Psoas muscle (tissue), 7 donors: ENCODE measurements at regions not wholly inside any gene's neighbourhood (a gene's known extent, or its start where the extent isn't known, plus 50 kb on each side); places are given as distances from the start of the nearest gene placed in this dataset.
A peak's percentile ranks its signal among the peaks of the same experiment; 100 is the strongest.

ENCODE experiments used
- ATAC-seq, 4 donors: fragments of 200-7000 bp; cut with Tn5 transposase; one replicate each; pipeline ENCODE4 v1.9.1; 2020; ENCODE audit warnings: moderate library complexity in 3 of 4, mild to moderate bottlenecking in 2 of 4
- DNase-seq, 2 donors: peaks; one replicate each; pipeline ENCODE4 v3.0.0-alpha.2; 2020
- H3K27ac ChIP-seq: fragments of 200-600 bp; one replicate; pipeline ENCODE4 v1.8.0; 2022
- H3K27me3 ChIP-seq, 3 donors: fragments of 200-600 bp in 1 of 3; one replicate each; pipeline versions ENCODE4 v1.6.1 to v1.8.0; 2013 to 2022; ENCODE audit warnings: low read length in 2 of 3, mild to moderate bottlenecking in 2 of 3, moderate library complexity in 1 of 3; ENCODE audit not compliant: insufficient read depth in 3 of 3
- H3K36me3 ChIP-seq, 2 donors: fragments of 200-600 bp in 1 of 2; one replicate each; pipeline versions ENCODE4 v1.6.1 to v1.8.0; 2013 to 2022; ENCODE audit warnings: low read depth in 1 of 2, mild to moderate bottlenecking in 1 of 2, moderate library complexity in 1 of 2; ENCODE audit not compliant: insufficient read depth in 1 of 2
- H3K4me1 ChIP-seq: fragments of 200-600 bp; one replicate; pipeline ENCODE4 v1.8.0; 2022
- H3K4me3 ChIP-seq: fragments of 200-600 bp; one replicate; pipeline ENCODE4 v1.8.0; 2022; ENCODE audit warnings: mild to moderate bottlenecking
- H3K9me3 ChIP-seq: fragments of 200-600 bp; one replicate; pipeline ENCODE4 v1.8.0; 2022
- CTCF ChIP-seq: fragments of 200-600 bp; IDR thresholded peaks from one replicate; pipeline ENCODE4 v1.8.0; 2022; ENCODE audit warnings: antibody characterized with exemption
- WGBS, 3 donors: extraction: QIAGEN DNeasy Blood & Tissue Kit; methylation state at CpG; one replicate each; pipeline versions ENCODE4 v1.1.6 to v1.1.7; 2013; 5-methylcytosine and 5-hydroxymethylcytosine counted together
- intact Hi-C, 2 donors: fragments of 100-400 bp; cut with DNase I; formaldehyde crosslinking; loops; one replicate each; pipeline versions ENCODE4 v1.11.0 to v1.14.2; 2022
- donor health status: healthy with polysubstance abuse.
- donor health status: DM: no; HTN: no; CAD: no; lungs with moderate emphysema.
- donor health status: Bipolar disorder and iron deficiency.
- donor health status: healthy.
- donor health status: DM: yes; HTN: yes; CAD: no.
- donor health status: DM: no; HTN: no; CAD: no.
- donor health status: DM: yes; HTN: yes; CAD: no.

- DNase-seq (no peak), ATAC-seq (no peak)
- Histone ChIP-seq H3K27ac (no peak overlapping the region), H3K36me3 (no peaks in the 10 kb centered on the region), H3K4me3 (no peak overlapping the region), H3K27me3 (no peaks in the 10 kb centered on the region), H3K9me3 (no peaks in the 10 kb centered on the region), H3K4me1 (no peaks in the 10 kb centered on the region)
- intact Hi-C loops, result loop anchor here in 1 of 2 donors (5.0 kb wide), 1 partner anchor 34 kb away; no protein-coding TSS in a partner anchor
- TF ChIP-seq CTCF, result no peak
- WGBS, 3 donors, result 58 to 89% (median 84%) methylated on average over 5 of the region's 5 CpGs
These were observed 62.0 kb upstream of the PODXL start for GRCh38 chr7:131618391-131618790.

GRCh38 chr7:131616487-131617200, 60.2 kb upstream of the PODXL start:
- no peak for DNase-seq
- TF ChIP-seq CTCF, result no peak
- no peak overlapping the region for H3K4me3 ChIP-seq
- H3K4me1 ChIP-seq, result no peaks in the 10 kb centered on the region
- H3K36me3 ChIP-seq, result no peaks in the 10 kb centered on the region
- intact Hi-C loops, result loop anchor here in 1 of 2 donors (5.0 kb wide), 1 partner anchor 36 kb away; no protein-coding TSS in a partner anchor
- H3K27ac ChIP-seq, result no peak overlapping the region
- 77 to 87% (median 86%) methylated on average over 8 of the region's 8 CpGs for WGBS, 3 donors
- no peaks in the 10 kb centered on the region for H3K9me3 ChIP-seq
- no peaks in the 10 kb centered on the region for H3K27me3 ChIP-seq
- no peak for ATAC-seq

GRCh38 chr7:131613909-131614308, 57.5 kb upstream of the PODXL start:
- no peaks in the 10 kb centered on the region for H3K36me3 ChIP-seq
- WGBS, 3 donors, result 72 to 88% (median 77%) methylated on average over 7 of the region's 7 CpGs
- no peak overlapping the region for H3K4me3 ChIP-seq
- ATAC-seq (no peak), DNase-seq (no peak)
- no peak for TF ChIP-seq CTCF
- H3K27me3 ChIP-seq, result no peaks in the 10 kb centered on the region
- no peaks in the 10 kb centered on the region for H3K4me1 ChIP-seq
- no peak overlapping the region for H3K27ac ChIP-seq
- H3K9me3 ChIP-seq, result no peaks in the 10 kb centered on the region
- intact Hi-C loops, result no loop called here

GRCh38 chr7:131610007-131610406, 53.6 kb upstream of the PODXL start:
- DNase-seq, result no peak
- Histone ChIP-seq H3K27me3 (no peaks in the 10 kb centered on the region), H3K9me3 (no peaks in the 10 kb centered on the region), H3K4me1 (no peaks in the 10 kb centered on the region), H3K27ac (no peak overlapping the region), H3K4me3 (no peak overlapping the region), H3K36me3 (no peaks in the 10 kb centered on the region)
- no peak for TF ChIP-seq CTCF
- intact Hi-C loops, result no loop called here
- ATAC-seq, result peak in 1 of 4 donors; percentile 22
- 76 to 82% (median 79%) methylated on average over 5 of the region's 5 CpGs for WGBS, 3 donors

- ATAC-seq (peak in 2 of 4 donors; percentile 42 to 61), DNase-seq (no peak)
- H3K4me1 ChIP-seq, result no peaks in the 10 kb centered on the region
- intact Hi-C loops, result no loop called here
- no peaks in the 10 kb centered on the region for H3K36me3 ChIP-seq
- H3K4me3 ChIP-seq, result no peak overlapping the region
- WGBS, 3 donors, result 24 to 39% (median 31%) methylated on average over 5 of the region's 5 CpGs
- H3K27ac ChIP-seq, result no peak overlapping the region
- H3K9me3 ChIP-seq, result no peaks in the 10 kb centered on the region
- H3K27me3 ChIP-seq, result no peaks in the 10 kb centered on the region
- TF ChIP-seq CTCF, result no peak
These were observed 51.7 kb upstream of the PODXL start for GRCh38 chr7:131608116-131608500.
